ENCODE measurements at regions not wholly inside any gene's neighbourhood (a gene's known extent, or its start where the extent isn't known, plus 50 kb on each side); places are given as distances from the start of the nearest gene placed in this dataset.

- DNase-seq, result no peak
Observed at GRCh38 chr10:78899996-78900714, 168.6 kb upstream of the ZMIZ1 start.

- DNase-seq, result no peak
Observed at GRCh38 chr10:78900715-78901430, 167.9 kb upstream of the ZMIZ1 start.

DNA sequence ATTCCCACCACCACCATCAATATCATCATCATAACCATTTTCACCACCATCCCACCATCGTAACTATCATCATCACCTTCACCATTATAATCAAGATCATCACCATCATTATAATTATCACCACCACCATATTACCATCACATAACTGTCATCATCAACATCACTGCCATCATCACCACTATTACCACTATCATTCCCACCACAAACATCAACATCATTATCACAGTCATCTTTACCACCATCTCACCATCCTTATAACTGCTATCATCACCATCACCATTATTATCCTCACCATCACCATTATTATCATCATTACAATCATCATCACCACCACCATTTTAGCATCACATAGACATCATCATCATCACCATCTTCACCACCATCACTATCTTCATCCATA is 167.1 kb upstream of the ZMIZ1 start:
- no peak for DNase-seq

DNA sequence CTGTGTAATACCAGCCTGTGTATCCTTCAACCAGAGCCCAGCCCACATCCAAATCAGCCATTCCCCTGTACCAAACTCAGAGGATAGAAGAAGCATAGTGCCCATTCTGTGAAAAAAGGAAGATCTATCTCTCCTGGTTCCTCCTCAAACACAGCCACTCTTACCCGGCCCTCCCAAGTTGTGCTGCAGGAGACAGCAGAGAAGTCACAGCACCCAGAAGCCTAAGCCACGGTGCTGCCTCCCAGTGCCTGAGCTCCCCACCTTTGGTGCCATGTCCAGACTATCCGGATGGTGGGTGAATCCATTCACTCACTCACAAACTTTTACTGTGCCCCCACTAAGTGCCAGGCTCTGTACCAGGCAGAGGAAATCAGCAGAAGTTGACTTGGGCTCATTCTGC is 166.0 kb upstream of the ZMIZ1 start:
- no peak for DNase-seq

- DNase-seq, result no peak
Observed at GRCh38 chr10:78903341-78903940, 165.3 kb upstream of the ZMIZ1 start.

DNA sequence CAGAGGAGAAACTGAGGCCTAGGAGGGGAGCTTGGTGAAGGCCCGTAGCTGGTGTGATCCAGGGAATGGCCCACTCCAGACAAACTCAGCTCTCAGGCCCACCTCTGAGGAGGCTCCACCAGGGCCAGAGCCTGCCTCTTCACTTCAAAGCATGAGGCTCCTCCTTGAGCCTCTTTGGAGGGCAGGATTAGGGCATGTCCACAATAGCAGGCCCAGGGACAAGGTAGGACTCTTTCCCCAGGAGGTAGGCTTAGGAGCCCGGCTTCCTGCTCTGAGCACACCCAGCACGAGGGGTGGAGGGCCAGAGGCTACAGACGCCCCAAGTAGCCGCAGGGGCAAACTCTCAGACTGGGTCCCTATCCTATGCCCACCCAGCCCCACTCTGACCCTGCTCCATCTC is 164.6 kb upstream of the ZMIZ1 start:
- no peak for DNase-seq

DNA sequence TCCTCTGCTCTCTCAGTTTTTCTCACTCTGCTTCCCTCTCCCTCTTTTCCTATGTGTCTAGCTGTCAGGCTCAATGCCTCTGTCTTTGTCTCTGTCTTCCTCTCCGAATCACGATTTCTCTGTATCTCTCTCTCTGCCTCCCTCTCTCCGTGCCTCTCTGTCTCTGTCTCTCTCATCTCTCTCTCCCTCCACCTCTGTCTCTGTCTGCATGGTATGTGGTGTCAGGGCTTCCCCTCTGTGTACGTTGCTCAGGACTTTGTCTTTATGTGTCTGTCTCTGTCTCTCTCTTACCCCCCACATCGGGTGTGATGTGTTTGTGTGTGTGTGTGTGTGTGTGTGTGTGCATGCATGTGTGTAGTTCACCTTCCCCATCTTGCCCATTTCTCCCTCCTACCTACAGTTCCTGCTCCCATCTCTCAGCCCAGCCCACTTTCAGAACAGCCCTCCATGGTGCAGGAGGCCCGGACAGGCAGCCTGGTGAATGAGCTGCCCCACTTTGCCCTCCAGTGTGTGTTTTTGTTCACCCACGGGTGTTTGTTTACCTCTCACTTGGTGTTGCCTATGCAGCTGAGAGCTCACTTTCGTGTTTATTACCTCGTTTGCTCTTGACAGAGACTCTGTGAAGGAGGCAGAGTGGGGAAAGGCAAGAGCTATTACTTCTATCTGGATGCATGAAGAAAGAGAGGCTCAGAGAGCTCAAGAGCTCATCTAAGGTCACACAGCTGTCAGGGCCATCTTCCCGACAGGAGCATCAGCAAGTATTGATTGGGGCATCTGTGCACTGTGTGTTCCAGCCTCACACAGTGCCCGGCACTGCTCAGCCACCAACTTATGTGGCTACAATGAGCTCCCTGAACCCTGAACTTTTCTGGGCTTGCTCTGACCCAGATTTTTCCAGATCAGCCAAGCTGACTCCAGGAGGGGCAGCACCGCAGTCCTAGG is 163.5 kb upstream of the ZMIZ1 start:
- no peak for DNase-seq

DNA sequence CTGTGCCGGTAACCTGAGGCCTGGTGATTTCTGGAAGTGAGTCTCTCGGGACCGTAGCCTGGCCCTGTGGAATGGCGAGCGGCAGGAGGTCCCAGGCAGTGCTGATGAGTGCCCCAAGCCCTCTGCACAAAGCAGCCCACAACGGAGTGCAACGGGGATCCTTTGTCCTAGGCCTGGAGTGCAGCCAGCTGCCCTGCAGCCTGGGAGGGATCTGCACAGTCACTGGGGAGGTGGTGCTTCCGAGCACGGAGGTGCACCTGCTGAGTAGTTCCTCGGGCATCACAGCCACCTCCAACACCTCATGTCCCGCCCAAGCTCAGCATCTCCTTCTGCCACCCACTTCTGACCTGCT is 162.8 kb upstream of the ZMIZ1 start:
- DNase-seq, result no peak

DNA sequence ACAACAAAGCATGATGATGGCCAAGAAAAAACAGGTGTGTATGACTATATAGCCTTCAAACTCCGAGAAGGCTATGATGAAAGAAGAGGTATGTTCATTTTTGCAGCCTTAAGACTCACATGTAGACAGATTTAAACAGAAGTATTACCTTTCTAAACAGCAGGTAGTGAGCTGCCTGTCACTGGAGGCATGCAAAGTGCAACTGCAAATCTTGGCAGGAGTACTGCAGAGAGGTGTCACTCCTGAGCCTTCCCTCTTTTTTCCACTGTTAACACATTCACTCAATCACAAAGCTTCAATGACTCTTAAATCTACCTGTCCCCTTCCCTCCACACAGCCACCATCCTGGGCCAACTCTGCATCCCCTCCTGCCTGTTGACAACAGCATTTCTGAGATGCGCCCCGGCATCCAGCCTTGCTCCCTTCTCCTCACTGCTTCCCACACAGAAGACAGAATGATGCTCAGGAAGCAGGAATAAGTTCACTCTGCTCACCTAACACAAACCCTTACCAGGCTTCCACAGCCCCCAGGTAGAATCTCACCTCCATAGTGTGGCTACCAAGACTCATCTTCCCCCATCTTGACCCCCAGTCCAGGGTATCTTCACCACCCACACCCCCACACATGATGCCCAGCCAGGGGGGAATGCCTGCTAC is 161.9 kb upstream of the ZMIZ1 start:
- no peak for DNase-seq

DNA sequence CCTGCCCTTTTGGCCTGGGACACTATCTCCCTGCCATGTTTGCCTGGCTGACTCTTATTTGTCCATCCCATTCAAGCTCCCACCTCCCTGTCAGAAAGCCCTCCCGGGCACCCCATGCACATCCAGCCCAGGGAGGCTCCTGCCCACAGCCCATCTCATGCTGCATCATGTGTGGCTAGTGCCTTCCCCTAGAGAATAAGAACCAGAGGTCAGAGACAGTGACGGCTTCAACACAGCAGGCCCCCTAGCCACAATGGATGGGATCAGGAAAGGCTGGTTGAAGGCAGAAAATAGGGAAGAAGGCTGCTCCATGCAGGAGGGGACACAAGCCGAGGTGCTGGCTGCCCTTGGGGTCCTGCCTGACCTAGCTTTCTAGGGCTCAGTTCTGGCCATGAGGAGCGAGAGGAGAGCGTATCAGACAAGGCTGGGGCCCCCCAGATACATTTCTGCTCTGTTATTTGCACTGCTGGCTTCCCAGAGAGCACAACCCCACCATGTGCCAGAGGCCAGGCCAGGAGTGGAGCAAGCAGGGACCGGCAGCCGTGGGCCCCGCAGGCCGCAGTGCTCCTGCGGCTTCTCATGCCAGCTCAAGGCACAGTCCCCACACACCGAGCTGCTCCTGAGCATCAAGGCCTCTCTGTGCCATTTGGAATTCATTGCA is 161.1 kb upstream of the ZMIZ1 start:
- no peak for DNase-seq

- no peak for DNase-seq
Observed at GRCh38 chr10:78909221-78909620, 159.5 kb upstream of the ZMIZ1 start.

DNA sequence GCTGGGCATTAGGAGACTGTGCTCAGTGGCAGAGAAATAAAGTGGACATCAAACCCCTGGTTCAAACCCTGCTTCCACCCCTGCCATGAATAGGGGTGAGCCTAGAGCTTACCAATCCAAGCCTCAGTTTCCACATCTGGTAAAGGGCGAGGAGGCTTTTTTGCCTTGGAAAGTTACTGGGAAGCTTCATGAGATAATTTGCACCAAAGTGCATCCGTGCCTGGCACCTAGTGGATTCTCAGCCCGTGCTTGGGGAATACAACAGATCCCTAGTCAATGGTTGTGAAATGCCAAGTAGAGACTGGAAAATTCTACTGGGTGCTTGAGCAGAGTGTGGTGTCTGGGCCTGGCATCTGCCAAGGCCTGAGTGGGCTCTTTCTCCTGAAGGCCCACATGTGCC is 158.7 kb upstream of the ZMIZ1 start:
- DNase-seq, result no peak

DNA sequence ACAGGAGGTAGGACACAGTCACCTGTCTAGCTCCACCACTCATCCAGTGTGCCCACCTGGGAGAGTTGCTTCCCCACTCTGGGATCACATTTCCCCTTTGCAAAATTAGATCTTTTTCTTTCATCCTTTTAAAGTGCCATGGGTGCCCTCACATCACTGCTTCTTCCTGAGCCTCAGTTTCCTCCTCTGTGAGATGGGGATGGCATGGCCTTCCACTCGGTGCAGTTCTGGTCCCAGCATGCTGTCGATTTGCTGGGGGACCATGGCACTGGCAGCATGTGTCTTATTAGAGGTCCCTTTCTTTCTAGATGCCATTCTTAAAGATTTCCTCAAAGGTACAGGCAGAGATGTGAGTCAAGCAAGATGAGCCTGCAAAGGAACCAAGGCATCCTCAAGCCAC is 158.3 kb upstream of the ZMIZ1 start:
- DNase-seq, result no peak

DNA sequence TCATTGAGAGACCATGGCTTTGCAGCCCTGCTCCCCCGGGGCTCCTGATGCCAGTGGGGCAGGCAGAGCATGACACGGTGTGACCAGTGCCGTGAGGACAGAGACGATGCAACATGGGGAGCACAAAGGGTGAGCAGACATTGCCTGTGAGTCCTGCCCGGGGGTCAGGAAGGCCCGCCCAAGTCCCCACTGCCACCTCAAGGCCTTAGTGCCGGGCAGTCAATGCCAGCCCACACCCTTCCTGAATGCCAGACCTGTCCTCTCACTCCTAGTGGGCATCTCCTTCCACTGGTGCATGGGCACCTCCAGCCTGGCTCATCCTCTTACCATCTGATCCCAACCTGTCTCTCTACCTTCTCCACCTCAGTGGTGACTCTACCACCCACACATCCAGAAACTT is 157.9 kb upstream of the ZMIZ1 start:
- no peak for DNase-seq

DNA sequence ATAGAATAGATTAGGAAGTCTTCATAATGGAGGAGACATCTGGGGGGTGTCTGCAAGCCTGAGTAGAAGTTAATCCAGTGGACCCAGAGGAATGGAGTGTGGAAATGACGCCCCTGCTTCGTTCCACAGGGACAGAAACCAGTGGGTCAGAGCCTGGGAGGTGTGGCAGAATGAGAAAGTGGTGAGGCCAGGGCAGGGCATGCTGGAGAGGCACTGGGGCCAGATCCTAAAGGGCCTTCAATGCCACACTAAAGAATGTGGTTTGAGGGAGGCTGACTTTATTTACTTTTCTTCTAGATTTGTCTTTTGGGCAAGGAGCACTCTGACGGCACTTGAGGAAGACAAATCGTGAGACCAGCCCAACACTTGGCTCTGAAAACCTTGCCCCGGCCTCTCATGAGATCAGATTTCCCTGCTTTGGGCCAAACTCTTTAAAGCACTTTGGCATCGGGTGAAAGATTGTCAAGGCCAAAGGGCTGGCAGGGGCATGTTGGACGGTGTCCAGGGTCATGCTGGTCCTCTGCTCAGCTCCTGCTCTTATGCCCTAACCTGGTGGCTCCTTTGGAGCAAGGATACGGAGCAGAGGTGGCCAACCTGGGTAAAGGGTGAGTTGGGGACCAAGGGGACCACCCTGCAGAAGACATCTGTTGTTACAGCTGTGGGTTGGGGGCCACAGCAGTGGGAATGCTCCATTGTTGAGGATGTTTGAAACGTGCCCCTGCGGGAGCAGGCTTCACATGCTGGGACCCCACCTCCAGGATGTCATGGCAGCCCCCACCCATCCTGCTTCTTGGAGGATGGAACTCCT is 157.0 kb upstream of the ZMIZ1 start:
- no peak for DNase-seq

- no peak for DNase-seq
Observed at GRCh38 chr10:78912361-78913218, 156.2 kb upstream of the ZMIZ1 start.

GRCh38 chr10:78913219-78914059 is 155.3 kb upstream of the ZMIZ1 start:
- no peak for DNase-seq

GRCh38 chr10:78914060-78914378 is 154.7 kb upstream of the ZMIZ1 start:
- DNase-seq, result no peak

- no peak for DNase-seq
Observed at GRCh38 chr10:78914502-78915189, 154.1 kb upstream of the ZMIZ1 start.
